ENCODE measurements at regions not wholly inside any gene's neighbourhood (a gene's known extent, or its start where the extent isn't known, plus 50 kb on each side); places are given as distances from the start of the nearest gene placed in this dataset.

- no peak for TF ChIP-seq POLR2A (IDR thresholded peaks at IDR 0.05)
- TF ChIP-seq CTCF (IDR thresholded peaks at IDR 0.05), result no peak
- TF ChIP-seq POLR2AphosphoS5 (IDR thresholded peaks at IDR 0.05), result no peak
These were observed 144.4 kb upstream of the PDE10A start for GRCh38 chr6:165807249-165807960.

Measured in prostate gland (tissue), 2 donors.